Activated CD4-positive, alpha-beta T cell treated with anti-CD3 and anti-CD28 coated beads, Interleukin-2, amount 10 ng/mL, durations not matched to agents 24 days and 14 days (primary cell): ENCODE measurements at regions not wholly inside any gene's neighbourhood (a gene's known extent, or its start where the extent isn't known, plus 50 kb on each side); places are given as distances from the start of the nearest gene placed in this dataset.

Source experiments
- DNase-seq: peaks from one replicate; pipeline ENCODE4 v3.0.0; 2022
- H3K27ac Mint-ChIP-seq: one replicate; pipeline ENCODE4 v1.8.0; 2022; ENCODE audit warnings: mild to moderate bottlenecking, mixed read lengths
- H3K27me3 Mint-ChIP-seq: one replicate; pipeline ENCODE4 v1.8.0; 2022; ENCODE audit warnings: mixed read lengths
- H3K36me3 Mint-ChIP-seq: one replicate; pipeline ENCODE4 v1.8.0; 2022; ENCODE audit warnings: low read depth, mild to moderate bottlenecking, mixed read lengths
- H3K4me1 Mint-ChIP-seq: one replicate; pipeline ENCODE4 v1.8.0; 2021; ENCODE audit warnings: mixed read lengths
- H3K4me3 Mint-ChIP-seq: one replicate; pipeline ENCODE4 v1.8.0; 2022; ENCODE audit warnings: mild to moderate bottlenecking, moderate library complexity, mixed read lengths
- H3K9me3 Mint-ChIP-seq: one replicate; pipeline ENCODE4 v1.8.0; 2021; ENCODE audit warnings: mixed read lengths
- intact Hi-C: fragments of 100-400 bp; cut with micrococcal nuclease; formaldehyde crosslinking; loops from one replicate; pipeline ENCODE4 v1.15.1; 2023

DNA sequence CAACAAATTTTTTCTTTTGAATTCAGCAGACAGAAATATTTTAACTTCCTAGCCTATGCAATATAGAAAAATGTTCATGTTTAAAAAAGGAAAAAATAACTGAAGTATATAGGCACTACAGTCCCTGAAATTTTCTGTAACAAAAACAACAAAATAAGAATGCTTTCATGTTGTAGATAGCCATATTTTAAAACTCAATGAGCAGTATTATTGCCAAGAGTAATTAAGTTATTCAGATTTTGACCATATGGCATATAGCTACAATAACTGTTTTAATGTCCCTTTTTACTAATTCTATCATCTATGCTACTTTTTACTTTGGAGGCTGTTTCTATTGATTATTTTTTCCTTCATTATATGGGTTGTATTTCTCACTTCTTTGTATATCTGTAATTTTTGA lies 283.3 kb upstream of the RIMS1 start:
- DNase-seq, result no peak
- H3K9me3 Mint-ChIP-seq, result no peaks in the 10 kb centered on the region
- no peaks in the 10 kb centered on the region for H3K27me3 Mint-ChIP-seq
- H3K4me1 Mint-ChIP-seq, result no peaks in the 10 kb centered on the region
- no peak overlapping the region for H3K27ac Mint-ChIP-seq
- intact Hi-C loops, result no loop called here
- no peaks in the 10 kb centered on the region for H3K36me3 Mint-ChIP-seq
- H3K4me3 Mint-ChIP-seq, result no peak overlapping the region

DNA sequence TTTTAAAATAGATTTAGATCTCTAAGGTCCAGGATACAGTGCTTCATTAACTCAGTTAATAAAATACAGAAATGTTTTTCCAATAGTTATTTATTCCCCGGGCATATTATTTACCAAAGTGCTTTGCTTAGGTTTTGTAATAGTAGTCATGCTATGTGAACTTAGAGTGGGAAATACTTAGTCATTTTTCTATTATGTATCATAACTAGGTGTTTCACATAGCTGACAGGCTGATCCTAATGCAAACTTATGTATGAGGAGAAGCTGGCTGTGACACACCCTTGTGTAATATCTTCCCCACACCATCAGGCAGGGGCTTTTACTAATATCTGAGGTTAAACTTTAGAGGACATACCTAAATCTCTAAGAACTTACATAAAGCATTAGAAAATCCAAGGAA lies 277.7 kb upstream of the RIMS1 start:
- Mint-ChIP-seq H3K9me3 (no peaks in the 10 kb centered on the region), H3K4me3 (no peak overlapping the region), H3K27me3 (no peaks in the 10 kb centered on the region), H3K4me1 (no peaks in the 10 kb centered on the region), H3K36me3 (no peaks in the 10 kb centered on the region), H3K27ac (no peak overlapping the region)
- DNase-seq, result no peak
- intact Hi-C loops, result no loop called here

DNA sequence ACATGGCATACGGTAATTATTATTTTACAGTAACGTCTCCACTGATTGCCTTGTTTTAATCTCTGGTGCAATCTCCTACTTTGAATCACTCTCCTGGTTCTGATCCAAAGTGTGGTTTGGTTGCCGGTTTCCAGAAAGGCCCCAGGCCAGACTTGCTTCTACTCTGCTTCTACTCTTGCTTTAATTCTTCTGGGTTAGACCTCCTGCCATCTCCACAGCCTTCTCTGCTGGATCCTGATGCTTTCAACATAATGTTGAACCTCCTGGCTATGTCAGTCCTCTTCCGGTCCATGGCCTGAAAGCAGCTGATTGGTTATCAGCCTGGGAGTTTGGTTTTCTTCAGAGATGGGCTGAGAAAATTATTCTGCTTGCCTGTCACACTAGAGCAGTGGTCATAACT lies 266.5 kb upstream of the RIMS1 start:
- no peaks in the 10 kb centered on the region for H3K4me1 Mint-ChIP-seq
- no peak for DNase-seq
- peaks cover 3% of the 10 kb centered on the region for H3K9me3 Mint-ChIP-seq
- intact Hi-C loops, result loop anchor here (10.0 kb wide), 1 partner anchor 465 kb away; no protein-coding TSS in a partner anchor
- H3K4me3 Mint-ChIP-seq, result no peak overlapping the region
- no peaks in the 10 kb centered on the region for H3K27me3 Mint-ChIP-seq
- no peaks in the 10 kb centered on the region for H3K36me3 Mint-ChIP-seq
- no peak overlapping the region for H3K27ac Mint-ChIP-seq

DNA sequence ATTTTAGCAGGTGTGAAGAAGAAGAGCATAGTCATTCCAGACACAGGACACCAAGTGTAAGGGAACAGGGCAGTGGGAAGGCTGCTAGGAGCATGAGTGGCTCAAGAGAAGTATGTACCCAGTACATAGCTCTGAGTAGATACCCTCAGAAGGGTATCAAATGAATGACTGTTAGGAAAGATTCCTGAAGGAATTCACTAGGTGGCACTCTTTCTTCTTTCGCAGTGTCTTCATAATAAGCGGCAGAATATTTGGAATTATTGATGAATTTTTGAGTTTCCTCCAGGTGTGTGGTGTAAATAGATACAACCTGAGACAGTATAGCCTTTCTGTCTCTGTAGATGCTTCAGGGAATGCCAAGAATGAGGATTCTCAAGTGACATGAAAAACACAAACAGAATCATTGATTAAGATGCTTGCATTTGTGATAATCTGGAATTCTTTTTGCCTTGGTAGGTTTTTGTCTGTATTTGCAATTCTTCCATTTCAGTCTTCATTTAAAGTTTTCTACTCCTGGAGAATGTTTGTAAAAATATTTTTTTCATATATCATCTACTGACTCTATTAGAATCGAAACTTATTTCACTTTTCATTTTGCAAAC lies 264.3 kb upstream of the RIMS1 start:
- Mint-ChIP-seq H3K27me3 (no peaks in the 10 kb centered on the region), H3K27ac (no peak overlapping the region), H3K36me3 (no peaks in the 10 kb centered on the region), H3K4me3 (no peak overlapping the region), H3K9me3 (peaks cover 11% of the 10 kb centered on the region), H3K4me1 (no peaks in the 10 kb centered on the region)
- intact Hi-C loops, result loop anchor here (10.0 kb wide), 1 partner anchor 463 kb away; no protein-coding TSS in a partner anchor
- DNase-seq, result no peak

DNA sequence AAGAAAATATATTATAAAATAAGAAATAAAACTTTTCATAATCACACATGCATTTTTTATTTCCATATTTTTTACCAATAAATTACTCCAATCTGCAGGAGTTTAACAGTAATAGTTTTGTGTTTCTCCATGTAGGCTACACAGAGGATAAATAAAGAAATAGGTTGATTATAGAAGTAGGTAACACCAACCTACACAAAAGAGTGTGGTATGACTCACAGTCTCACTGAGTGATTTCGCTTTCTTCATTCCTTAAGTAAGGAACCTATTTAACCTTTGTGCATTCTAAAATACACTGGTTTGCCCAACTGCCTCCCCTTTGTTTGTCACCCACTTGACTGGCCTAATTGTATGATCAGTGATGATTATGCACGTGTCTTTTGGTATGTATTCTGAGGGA lies 244.2 kb upstream of the RIMS1 start:
- Mint-ChIP-seq H3K27me3 (no peaks in the 10 kb centered on the region), H3K4me3 (no peak overlapping the region), H3K27ac (no peak overlapping the region), H3K9me3 (no peaks in the 10 kb centered on the region), H3K36me3 (no peaks in the 10 kb centered on the region), H3K4me1 (no peaks in the 10 kb centered on the region)
- no peak for DNase-seq
- intact Hi-C loops, result no loop called here

DNA sequence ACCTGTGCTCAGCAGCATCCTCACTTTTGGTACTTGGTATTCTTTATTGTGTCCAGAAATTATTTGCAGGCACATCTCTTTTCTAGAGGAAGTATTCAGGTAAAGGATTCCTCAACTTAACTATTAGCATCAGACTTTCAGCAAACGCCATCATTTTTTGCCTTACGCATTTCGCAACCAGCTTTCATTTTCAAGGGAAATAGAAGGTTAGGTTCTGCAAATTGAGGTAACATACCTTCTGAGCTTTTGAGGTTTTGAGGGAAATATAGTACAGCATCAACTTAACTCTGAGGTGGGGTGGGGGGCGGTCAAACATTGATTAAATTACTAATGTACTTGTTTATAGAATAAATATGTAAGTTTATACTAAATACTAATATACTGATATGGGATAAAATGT lies 243.6 kb upstream of the RIMS1 start:
- no peak for DNase-seq
- H3K36me3 Mint-ChIP-seq, result no peaks in the 10 kb centered on the region
- H3K4me3 Mint-ChIP-seq, result no peak overlapping the region
- no peak overlapping the region for H3K27ac Mint-ChIP-seq
- no peaks in the 10 kb centered on the region for H3K9me3 Mint-ChIP-seq
- intact Hi-C loops, result no loop called here
- H3K27me3 Mint-ChIP-seq, result no peaks in the 10 kb centered on the region
- no peaks in the 10 kb centered on the region for H3K4me1 Mint-ChIP-seq

DNA sequence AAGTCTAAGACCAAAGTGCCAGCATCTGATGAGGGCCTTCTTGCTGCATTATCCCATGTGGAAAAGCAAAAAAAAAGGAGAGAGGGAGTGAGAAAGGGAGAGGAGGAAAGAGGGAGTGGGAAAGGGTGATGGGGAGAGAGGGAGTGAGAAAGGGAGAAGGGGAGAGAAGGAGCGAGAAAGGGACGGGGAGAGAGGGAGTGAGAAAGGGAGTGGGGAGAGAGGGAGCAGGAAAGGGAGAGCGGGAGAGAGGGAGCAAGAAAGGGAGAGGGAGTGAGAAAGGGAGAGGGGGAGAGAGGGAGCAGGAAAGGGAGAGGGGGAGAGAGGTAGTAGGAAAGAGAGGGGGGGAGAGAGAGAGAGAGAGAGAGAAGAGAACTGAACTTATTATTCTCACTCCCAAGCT lies 241.1 kb upstream of the RIMS1 start:
- intact Hi-C loops, result no loop called here
- no peaks in the 10 kb centered on the region for H3K9me3 Mint-ChIP-seq
- no peak overlapping the region for H3K4me3 Mint-ChIP-seq
- no peaks in the 10 kb centered on the region for H3K4me1 Mint-ChIP-seq
- no peak overlapping the region for H3K27ac Mint-ChIP-seq
- no peak for DNase-seq
- no peaks in the 10 kb centered on the region for H3K36me3 Mint-ChIP-seq
- no peaks in the 10 kb centered on the region for H3K27me3 Mint-ChIP-seq

DNA sequence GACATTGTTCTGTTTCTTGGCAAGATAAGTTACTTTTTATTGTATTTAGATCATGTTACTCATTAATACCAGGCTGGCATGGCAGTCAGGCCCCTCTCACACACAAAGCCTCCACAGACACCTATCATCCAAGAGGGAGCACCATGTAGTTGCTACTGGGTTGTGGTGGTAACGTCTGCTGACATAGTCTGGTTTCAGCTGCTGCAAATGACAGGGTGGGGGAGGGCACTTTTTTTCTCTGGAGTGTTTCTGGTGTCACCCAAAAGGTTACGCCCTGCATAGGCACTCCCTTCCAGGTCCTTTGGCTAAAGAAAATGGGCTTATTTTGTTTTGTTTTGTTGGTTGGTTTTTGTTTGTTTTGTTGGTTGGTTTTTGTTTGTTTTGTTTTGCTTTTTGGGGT lies 236.4 kb upstream of the RIMS1 start:
- DNase-seq, result no peak
- H3K36me3 Mint-ChIP-seq, result no peaks in the 10 kb centered on the region
- H3K4me3 Mint-ChIP-seq, result no peak overlapping the region
- H3K9me3 Mint-ChIP-seq, result no peaks in the 10 kb centered on the region
- H3K27ac Mint-ChIP-seq, result no peak overlapping the region
- no peaks in the 10 kb centered on the region for H3K27me3 Mint-ChIP-seq
- H3K4me1 Mint-ChIP-seq, result no peaks in the 10 kb centered on the region
- intact Hi-C loops, result no loop called here

DNA sequence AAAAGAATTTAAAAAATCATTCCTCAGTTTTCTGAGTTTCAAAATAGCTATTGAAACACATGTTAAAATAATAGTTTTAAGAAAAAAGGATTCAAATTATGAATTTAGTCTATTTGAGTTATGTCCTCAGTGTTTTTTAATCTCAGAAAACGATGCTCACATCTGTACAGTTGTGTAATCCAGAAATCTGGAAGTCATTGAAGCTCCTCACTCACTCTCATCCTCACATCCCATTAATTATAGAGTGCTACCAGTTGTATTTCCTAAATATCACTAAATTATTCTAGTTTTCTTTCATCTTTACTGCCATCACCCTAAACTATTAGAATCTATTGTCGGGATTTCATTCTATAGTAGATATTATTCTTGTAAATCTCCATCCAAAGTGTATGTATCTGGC lies 234.7 kb upstream of the RIMS1 start:
- H3K36me3 Mint-ChIP-seq, result no peaks in the 10 kb centered on the region
- H3K27ac Mint-ChIP-seq, result no peak overlapping the region
- intact Hi-C loops, result no loop called here
- H3K9me3 Mint-ChIP-seq, result no peaks in the 10 kb centered on the region
- DNase-seq, result no peak
- H3K27me3 Mint-ChIP-seq, result no peaks in the 10 kb centered on the region
- no peak overlapping the region for H3K4me3 Mint-ChIP-seq
- H3K4me1 Mint-ChIP-seq, result no peaks in the 10 kb centered on the region

DNA sequence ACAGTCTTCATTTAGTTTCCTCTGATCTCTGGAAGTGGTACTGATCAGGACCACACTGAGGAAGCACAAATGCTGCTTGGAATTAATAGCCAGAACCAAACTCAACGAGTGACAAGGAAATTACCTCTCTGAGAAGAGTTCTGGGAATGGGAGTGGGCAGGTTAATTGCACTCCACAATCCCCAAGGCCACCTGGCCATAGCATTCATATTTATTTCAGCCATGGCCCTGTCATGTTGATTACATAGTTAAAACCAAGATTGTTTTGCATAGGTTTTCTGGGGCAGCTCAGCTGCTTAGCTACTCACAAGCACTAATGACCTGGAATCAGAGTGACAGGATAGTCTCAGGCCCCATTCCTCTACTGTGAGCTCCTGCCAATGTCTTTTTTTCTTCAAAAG lies 230.2 kb upstream of the RIMS1 start:
- H3K36me3 Mint-ChIP-seq, result no peaks in the 10 kb centered on the region
- H3K27me3 Mint-ChIP-seq, result no peaks in the 10 kb centered on the region
- intact Hi-C loops, result no loop called here
- H3K4me3 Mint-ChIP-seq, result no peak overlapping the region
- DNase-seq, result no peak
- H3K9me3 Mint-ChIP-seq, result no peaks in the 10 kb centered on the region
- H3K4me1 Mint-ChIP-seq, result no peaks in the 10 kb centered on the region
- no peak overlapping the region for H3K27ac Mint-ChIP-seq

DNA sequence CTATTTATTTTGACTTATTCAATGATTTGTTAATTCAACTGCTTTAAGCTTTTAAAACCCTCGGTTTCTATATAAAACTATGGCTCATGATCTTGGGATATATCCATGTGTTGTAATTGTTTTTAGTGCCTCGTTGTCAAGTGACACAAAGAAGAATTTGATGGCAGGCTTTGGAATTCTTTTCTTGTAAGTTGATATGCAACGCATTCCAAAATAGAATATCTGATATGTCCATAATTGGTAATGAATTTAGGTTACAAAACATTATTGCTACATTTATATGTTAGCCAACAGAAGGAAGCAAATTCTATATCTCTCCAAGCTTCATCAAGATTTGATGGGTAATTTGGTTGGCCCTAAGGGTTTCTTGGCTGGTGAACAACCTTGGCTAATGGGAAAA lies 220.4 kb upstream of the RIMS1 start:
- Mint-ChIP-seq H3K27me3 (no peaks in the 10 kb centered on the region), H3K4me1 (no peaks in the 10 kb centered on the region), H3K36me3 (no peaks in the 10 kb centered on the region), H3K9me3 (no peaks in the 10 kb centered on the region), H3K4me3 (no peak overlapping the region), H3K27ac (no peak overlapping the region)
- DNase-seq, result no peak
- intact Hi-C loops, result no loop called here

DNA sequence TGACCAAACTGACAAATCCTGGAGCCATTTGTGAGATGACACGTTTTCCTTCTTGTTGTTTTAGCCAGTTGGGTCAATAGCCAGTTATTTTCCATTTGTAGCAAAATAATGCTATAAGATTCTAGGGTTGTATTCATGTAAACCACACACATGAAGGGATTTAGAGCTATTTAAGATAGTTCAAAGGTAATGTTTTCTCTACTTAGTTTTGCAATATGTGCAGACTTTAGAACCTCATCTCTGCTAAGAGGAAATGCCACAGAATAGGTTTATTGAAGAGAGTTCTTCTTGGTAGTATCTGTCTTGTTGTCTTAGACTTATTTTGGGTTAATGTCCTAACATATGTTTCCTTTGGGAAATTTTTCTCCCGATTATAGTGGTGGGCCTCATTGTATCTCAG lies 213.5 kb upstream of the RIMS1 start:
- DNase-seq, result no peak
- intact Hi-C loops, result no loop called here
- H3K27ac Mint-ChIP-seq, result no peak overlapping the region
- H3K27me3 Mint-ChIP-seq, result no peaks in the 10 kb centered on the region
- no peak overlapping the region for H3K4me3 Mint-ChIP-seq
- H3K9me3 Mint-ChIP-seq, result no peaks in the 10 kb centered on the region
- no peaks in the 10 kb centered on the region for H3K36me3 Mint-ChIP-seq
- H3K4me1 Mint-ChIP-seq, result no peaks in the 10 kb centered on the region

DNA sequence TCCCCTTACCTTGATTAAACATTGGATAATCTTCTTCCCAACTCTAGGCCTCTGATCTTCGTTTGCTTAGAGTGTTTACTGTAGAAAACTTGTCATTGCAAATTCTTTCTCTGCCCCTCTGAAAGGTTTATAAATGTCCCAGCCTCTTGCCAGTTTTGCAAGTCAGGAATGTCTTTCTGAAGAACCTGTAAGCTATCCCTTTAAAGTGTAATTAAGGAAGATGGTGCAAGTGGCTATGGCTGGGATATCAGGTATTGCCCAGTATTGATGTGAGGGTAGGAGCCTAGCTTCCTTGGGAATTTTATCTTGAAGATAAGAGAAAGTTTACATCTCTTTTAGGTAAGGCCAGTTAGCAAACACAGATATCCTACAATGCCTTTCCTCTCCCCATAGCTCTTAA lies 211.0 kb upstream of the RIMS1 start:
- Mint-ChIP-seq H3K27me3 (no peaks in the 10 kb centered on the region), H3K27ac (no peak overlapping the region), H3K36me3 (no peaks in the 10 kb centered on the region), H3K9me3 (no peaks in the 10 kb centered on the region), H3K4me1 (no peaks in the 10 kb centered on the region), H3K4me3 (no peak overlapping the region)
- no peak for DNase-seq
- intact Hi-C loops, result no loop called here

DNA sequence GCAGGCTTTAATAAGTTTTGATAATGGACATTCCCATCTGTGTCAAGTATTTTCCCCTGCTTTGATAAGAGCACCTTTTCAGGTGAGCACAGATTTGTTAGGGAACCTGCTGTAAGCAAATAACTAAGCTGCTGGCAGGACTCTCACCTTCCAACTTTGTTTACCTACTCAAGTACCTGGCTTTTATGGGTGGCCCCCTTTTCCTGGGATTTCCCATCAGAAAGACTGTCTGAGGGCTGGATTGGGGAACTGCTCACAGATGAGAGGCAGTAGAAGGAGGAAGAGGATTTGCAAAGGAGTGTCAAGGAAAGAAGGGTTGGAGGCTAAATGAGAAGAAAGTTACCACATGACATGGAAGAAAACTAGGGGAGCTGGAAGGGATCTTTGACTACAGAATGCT lies 210.1 kb upstream of the RIMS1 start:
- Mint-ChIP-seq H3K4me3 (no peak overlapping the region), H3K4me1 (no peaks in the 10 kb centered on the region), H3K36me3 (no peaks in the 10 kb centered on the region), H3K27me3 (no peaks in the 10 kb centered on the region), H3K27ac (no peak overlapping the region), H3K9me3 (no peaks in the 10 kb centered on the region)
- DNase-seq, result no peak
- intact Hi-C loops, result no loop called here

DNA sequence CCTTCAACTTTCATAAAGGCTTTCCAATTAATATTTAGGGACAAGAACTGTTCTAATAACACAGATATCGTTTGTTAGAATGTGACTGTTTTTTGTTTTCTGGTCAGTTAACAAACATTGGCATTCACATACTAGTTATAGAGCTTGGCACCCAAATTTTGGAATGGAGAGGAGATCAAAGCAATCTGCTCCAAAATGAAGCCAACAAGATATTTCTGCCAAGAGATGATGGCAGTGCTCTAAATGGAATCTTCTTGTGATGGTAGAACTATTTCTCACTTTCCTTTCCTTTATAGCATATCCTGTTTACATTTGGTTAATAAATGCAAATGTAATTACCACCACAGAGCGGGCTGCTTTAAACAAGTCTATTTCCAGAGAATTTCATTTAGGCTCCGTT lies 208.3 kb upstream of the RIMS1 start:
- intact Hi-C loops, result no loop called here
- DNase-seq, result no peak
- no peaks in the 10 kb centered on the region for H3K4me1 Mint-ChIP-seq
- H3K27me3 Mint-ChIP-seq, result no peaks in the 10 kb centered on the region
- no peak overlapping the region for H3K4me3 Mint-ChIP-seq
- no peak overlapping the region for H3K27ac Mint-ChIP-seq
- H3K36me3 Mint-ChIP-seq, result no peaks in the 10 kb centered on the region
- H3K9me3 Mint-ChIP-seq, result no peaks in the 10 kb centered on the region
